ENCODE measurements at regions not wholly inside any gene's neighbourhood (a gene's known extent, or its start where the extent isn't known, plus 50 kb on each side); places are given as distances from the start of the nearest gene placed in this dataset.

DNA sequence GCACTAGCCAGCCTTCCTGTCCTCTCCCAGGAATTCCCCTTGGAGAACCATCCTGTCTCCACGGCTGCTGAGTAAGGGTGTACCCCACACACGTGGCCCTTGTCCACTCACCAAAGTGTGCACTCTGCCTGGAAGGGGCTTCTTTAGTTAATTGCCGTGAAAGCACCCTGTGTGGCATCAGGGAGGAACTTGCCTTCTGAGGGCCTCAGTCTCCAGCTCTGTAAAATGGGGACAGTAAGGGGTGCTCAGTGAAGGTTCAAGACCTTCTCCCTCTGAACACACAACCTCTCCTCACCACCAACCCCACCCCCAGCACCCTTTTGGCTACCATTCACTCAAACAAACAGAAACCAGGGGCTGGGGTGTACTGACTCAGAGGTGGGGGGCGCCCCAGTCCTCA, 59.1 kb upstream of the LHX1 start:
- TF ChIP-seq POLR2A (IDR thresholded peaks at IDR 0.05; ENCODE audit: low read depth, low read length) (no peak), TAF1 (IDR thresholded peaks at IDR 0.05; ENCODE audit: borderline replicate concordance, low read depth, low read length) (no peak), POLR2AphosphoS5 (IDR thresholded peaks at IDR 0.05; ENCODE audit: low read depth, low read length) (no peak)

All from GM12892 (cell line).